Smooth muscle cell (in vitro differentiated cells): ENCODE measurements at regions not wholly inside any gene's neighbourhood (a gene's known extent, or its start where the extent isn't known, plus 50 kb on each side); places are given as distances from the start of the nearest gene placed in this dataset.
"Not testable (repeated sequence)": the region's sequence is repeated elsewhere in the genome, so short reads cannot be mapped to it uniquely, and the experiment has no call there.

Experiments
- DNase-seq: peaks from one replicate; lab custom pipeline; 2025; ENCODE audit not compliant: unreplicated experiment; lab: John Stamatoyannopoulos, UW
- H2AFZ ChIP-seq: fragments of 200-600 bp; sonication (generic); 2 replicates; pipeline ENCODE4 v1.6.0; 2016; ENCODE audit warnings: antibody characterized with exemption, low read depth, mild to moderate bottlenecking
- H3F3A ChIP-seq: fragments of 200-600 bp; sonication (generic); 2 replicates; pipeline ENCODE4 v1.6.0; 2017; ENCODE audit warnings: antibody characterized with exemption, low read depth
- H3K27ac ChIP-seq: fragments of 200-600 bp; sonication (generic); 2 replicates; pipeline ENCODE4 v1.5.1; 2016; ENCODE audit warnings: low read depth, mild to moderate bottlenecking
- H3K27me3 ChIP-seq: fragments of 200-600 bp; sonication (generic); 2 replicates; pipeline ENCODE4 v1.6.1; 2016; ENCODE audit warnings: low read depth, mild to moderate bottlenecking
- H3K36me3 ChIP-seq: fragments of 200-600 bp; sonication (generic); 2 replicates; pipeline ENCODE4 v1.5.1; 2016; ENCODE audit warnings: low read depth
- H3K4me1 ChIP-seq: fragments of 200-600 bp; sonication (generic); 2 replicates; pipeline ENCODE4 v1.5.1; 2016; ENCODE audit warnings: low read depth
- H3K4me2 ChIP-seq: fragments of 200-600 bp; sonication (generic); 2 replicates; pipeline ENCODE4 v1.6.0; 2016; ENCODE audit warnings: mild to moderate bottlenecking
- H3K4me3 ChIP-seq: fragments of 200-600 bp; sonication (generic); 2 replicates; pipeline ENCODE4 v1.5.1; 2016; ENCODE audit warnings: mild to moderate bottlenecking
- H3K79me2 ChIP-seq: fragments of 200-600 bp; sonication (generic); 2 replicates; pipeline ENCODE4 v1.6.0; 2016; ENCODE audit warnings: low read depth, mild to moderate bottlenecking
- H3K9ac ChIP-seq: fragments of 200-600 bp; sonication (generic); 2 replicates; pipeline ENCODE4 v1.6.0; 2016; ENCODE audit warnings: low read depth
- H3K9me3 ChIP-seq: fragments of 200-600 bp; sonication (generic); replicated peaks from 2 replicates; pipeline ENCODE4 v1.5.1; 2016; ENCODE audit warnings: low read depth
- H4K20me1 ChIP-seq: fragments of 200-600 bp; sonication (generic); 2 replicates; pipeline ENCODE4 v1.6.0; 2016; ENCODE audit warnings: low read depth
- CTCF ChIP-seq: fragments of 200-600 bp; sonication (generic); IDR thresholded peaks from 2 replicates; pipeline ENCODE4 v1.5.1; 2017; ENCODE audit warnings: borderline replicate concordance, mild to moderate bottlenecking, antibody characterized with exemption; ENCODE audit not compliant: insufficient read depth, poor library complexity, severe bottlenecking
- WGBS: methylation state at CpG from one replicate; pipeline ENCODE4 v1.1.7; 2016; ENCODE audit warnings: low lambda C conversion rate; 5-methylcytosine and 5-hydroxymethylcytosine counted together

GRCh38 chr4:160562661-160563060 is 1459.8 kb downstream of the RAPGEF2 start:
- Histone ChIP-seq H3K27me3 (no peaks in the 10 kb centered on the region), H3K9ac (no peak overlapping the region), H2AFZ (no peak overlapping the region), H4K20me1 (no peaks in the 10 kb centered on the region), H3K9me3 (no peaks in the 10 kb centered on the region), H3K4me2 (no peak overlapping the region), H3K4me3 (no peak overlapping the region), H3K79me2 (no peaks in the 10 kb centered on the region), H3K4me1 (no peaks in the 10 kb centered on the region), H3K36me3 (no peaks in the 10 kb centered on the region), H3F3A (no peaks in the 10 kb centered on the region), H3K27ac (no peak overlapping the region)
- TF ChIP-seq CTCF: no peak
- no peak for DNase-seq
- 92% methylated on average over 4 of the region's 4 CpGs for whole genome bisulfite sequencing

- no peak overlapping the region for H3K9ac ChIP-seq
- no peaks in the 10 kb centered on the region for H3K9me3 ChIP-seq
- H3K27me3 ChIP-seq: no peaks in the 10 kb centered on the region
- H2AFZ ChIP-seq: no peak overlapping the region
- H3F3A ChIP-seq: no peaks in the 10 kb centered on the region
- no peaks in the 10 kb centered on the region for H4K20me1 ChIP-seq
- H3K79me2 ChIP-seq: no peaks in the 10 kb centered on the region
- no peaks in the 10 kb centered on the region for H3K36me3 ChIP-seq
- no peak for TF ChIP-seq CTCF
- WGBS: 68% methylated on average over 3 of the region's 3 CpGs
- no peak overlapping the region for H3K4me2 ChIP-seq
- no peak overlapping the region for H3K4me3 ChIP-seq
- no peak for DNase-seq
- H3K27ac ChIP-seq: no peak overlapping the region
- H3K4me1 ChIP-seq: no peaks in the 10 kb centered on the region
Measured at GRCh38 chr4:160563552-160564282, 1460.8 kb downstream of the RAPGEF2 start.

GRCh38 chr4:160567634-160568033 is 1464.8 kb downstream of the RAPGEF2 start:
- Histone ChIP-seq H3K27ac (no peak overlapping the region), H3K79me2 (no peaks in the 10 kb centered on the region), H3K36me3 (no peaks in the 10 kb centered on the region), H3K4me1 (no peaks in the 10 kb centered on the region), H4K20me1 (no peaks in the 10 kb centered on the region), H3F3A (no peaks in the 10 kb centered on the region), H3K9ac (no peak overlapping the region), H3K9me3 (no peaks in the 10 kb centered on the region), H3K27me3 (no peaks in the 10 kb centered on the region), H3K4me3 (no peak overlapping the region), H2AFZ (no peak overlapping the region), H3K4me2 (no peak overlapping the region)
- no peak for DNase-seq
- TF ChIP-seq CTCF: no peak
- 73% methylated on average over 1 of the region's 1 CpG for WGBS

GRCh38 chr4:160570271-160570670 is 1467.4 kb downstream of the RAPGEF2 start:
- DNase-seq: no peak
- no peaks in the 10 kb centered on the region for H3K36me3 ChIP-seq
- H3F3A ChIP-seq: no peaks in the 10 kb centered on the region
- no peaks in the 10 kb centered on the region for H3K79me2 ChIP-seq
- no peak overlapping the region for H3K9ac ChIP-seq
- no peak overlapping the region for H3K27ac ChIP-seq
- H3K4me1 ChIP-seq: no peaks in the 10 kb centered on the region
- no peak overlapping the region for H2AFZ ChIP-seq
- TF ChIP-seq CTCF: no peak
- H4K20me1 ChIP-seq: no peaks in the 10 kb centered on the region
- no peak overlapping the region for H3K4me2 ChIP-seq
- H3K27me3 ChIP-seq: no peaks in the 10 kb centered on the region
- no peak overlapping the region for H3K4me3 ChIP-seq
- no peaks in the 10 kb centered on the region for H3K9me3 ChIP-seq

GRCh38 chr4:160574272-160574671 is 1471.4 kb downstream of the RAPGEF2 start:
- not testable (repeated sequence) for H2AFZ ChIP-seq, H3K79me2 ChIP-seq, H3K27ac ChIP-seq, H3K4me1 ChIP-seq, H3K9ac ChIP-seq, H3K4me2 ChIP-seq, H4K20me1 ChIP-seq, H3K36me3 ChIP-seq, H3K27me3 ChIP-seq, DNase-seq, H3F3A ChIP-seq, H3K9me3 ChIP-seq, H3K4me3 ChIP-seq
- WGBS: 81% methylated on average over 18 of the region's 18 CpGs
